ENCODE measurements at regions not wholly inside any gene's neighbourhood (a gene's known extent, or its start where the extent isn't known, plus 50 kb on each side); places are given as distances from the start of the nearest gene placed in this dataset.

GRCh38 chr1:114342376-114342775 is 168.6 kb downstream of the TRIM33 start:
- DNase-seq (ENCODE audit: low read depth in 2 of 2), result peak; percentile 15 to 27

GRCh38 chr1:114341856-114342255 is 169.1 kb downstream of the TRIM33 start:
- DNase-seq (ENCODE audit: low read depth in 2 of 2), result no peak

- peak in 1 of 2 donors; percentile 15 for DNase-seq (ENCODE audit: low read depth in 2 of 2)
These were observed 169.7 kb downstream of the TRIM33 start for GRCh38 chr1:114341299-114341698.

GRCh38 chr1:114340892-114341291 is 170.1 kb downstream of the TRIM33 start:
- no peak for DNase-seq (ENCODE audit: low read depth in 2 of 2)

- DNase-seq (ENCODE audit: low read depth in 2 of 2), result no peak
These were observed 171.6 kb downstream of the TRIM33 start for GRCh38 chr1:114339379-114339778.

GRCh38 chr1:114338191-114338890 is 172.7 kb downstream of the TRIM33 start:
- no peak for DNase-seq (ENCODE audit: low read depth in 2 of 2)

GRCh38 chr1:114337417-114337816 is 173.6 kb downstream of the TRIM33 start:
- no peak for DNase-seq (ENCODE audit: low read depth in 2 of 2)

GRCh38 chr1:114336360-114336759 is 174.6 kb downstream of the TRIM33 start:
- DNase-seq (ENCODE audit: low read depth in 2 of 2), result no peak

GRCh38 chr1:114335273-114335672 is 175.7 kb downstream of the TRIM33 start:
- DNase-seq (ENCODE audit: low read depth in 2 of 2), result no peak

- no peak for DNase-seq (ENCODE audit: low read depth in 2 of 2)
These were observed 176.7 kb downstream of the TRIM33 start for GRCh38 chr1:114334297-114334696.

- no peak for DNase-seq (ENCODE audit: low read depth in 2 of 2)
These were observed 177.3 kb downstream of the TRIM33 start for GRCh38 chr1:114333690-114334089.

GRCh38 chr1:114331936-114332335 is 178.3 kb upstream of the SYT6 start:
- no peak for DNase-seq (ENCODE audit: low read depth in 2 of 2)

- DNase-seq (ENCODE audit: low read depth in 2 of 2), result no peak
These were observed 176.8 kb upstream of the SYT6 start for GRCh38 chr1:114330451-114330983.

- no peak for DNase-seq (ENCODE audit: low read depth in 2 of 2)
These were observed 174.8 kb upstream of the SYT6 start for GRCh38 chr1:114328361-114328904.

- DNase-seq (ENCODE audit: low read depth in 2 of 2), result no peak
These were observed 170.9 kb upstream of the SYT6 start for GRCh38 chr1:114324662-114324965.

- no peak for DNase-seq (ENCODE audit: low read depth in 2 of 2)
These were observed 170.4 kb upstream of the SYT6 start for GRCh38 chr1:114323959-114324661.

GRCh38 chr1:114322734-114323133 is 169.1 kb upstream of the SYT6 start:
- DNase-seq (ENCODE audit: low read depth in 2 of 2), result no peak

GRCh38 chr1:114322207-114322606 is 168.5 kb upstream of the SYT6 start:
- DNase-seq (ENCODE audit: low read depth in 2 of 2), result no peak

GRCh38 chr1:114320586-114320985 is 166.9 kb upstream of the SYT6 start:
- DNase-seq (ENCODE audit: low read depth in 2 of 2), result no peak

- no peak for DNase-seq (ENCODE audit: low read depth in 2 of 2)
These were observed 165.7 kb upstream of the SYT6 start for GRCh38 chr1:114319418-114319817.

GRCh38 chr1:114318961-114319360 is 165.3 kb upstream of the SYT6 start:
- DNase-seq (ENCODE audit: low read depth in 2 of 2), result no peak

- no peak for DNase-seq (ENCODE audit: low read depth in 2 of 2)
These were observed 162.5 kb upstream of the SYT6 start for GRCh38 chr1:114316204-114316603.

- DNase-seq (ENCODE audit: low read depth in 2 of 2), result no peak
These were observed 162.0 kb upstream of the SYT6 start for GRCh38 chr1:114315631-114316030.

Measured in stimulated activated CD8-positive, alpha-beta memory T cell treated with anti-CD3 and anti-CD28 coated beads, Interleukin-15, amount 100 ng/mL, for 4 hours (primary cell).